ENCODE measurements at regions not wholly inside any gene's neighbourhood (a gene's known extent, or its start where the extent isn't known, plus 50 kb on each side); places are given as distances from the start of the nearest gene placed in this dataset.

- H3K27me3 ChIP-seq (ENCODE audit: insufficient read depth, low read length): no peaks in the 10 kb centered on the region
- no peak overlapping the region for H3K4me2 ChIP-seq (ENCODE audit: insufficient read depth, low read length)
- no peak overlapping the region for H3K27ac ChIP-seq (ENCODE audit: low read depth, low read length)
- H3K79me2 ChIP-seq (ENCODE audit: insufficient read depth, low read length): no peaks in the 10 kb centered on the region
- no peak for TF ChIP-seq CTCF (IDR thresholded peaks at IDR 0.05; ENCODE audit: extremely low read depth, low read depth, low read length)
- no peaks in the 10 kb centered on the region for H3K9me3 ChIP-seq (ENCODE audit: low read depth, low read length)
- DNase-seq (ENCODE audit: insufficient read length, low spot score, missing footprints): no peak
- no peak overlapping the region for H3K4me3 ChIP-seq (ENCODE audit: insufficient read depth, low read length)
- H3K4me1 ChIP-seq (ENCODE audit: insufficient read depth, low read length): peaks cover 25% of the 10 kb centered on the region
- H4K20me1 ChIP-seq (ENCODE audit: insufficient read depth, low read length): no peaks in the 10 kb centered on the region
- H2AFZ ChIP-seq (ENCODE audit: low read length): no peak overlapping the region
- no peaks in the 10 kb centered on the region for H3K36me3 ChIP-seq (ENCODE audit: insufficient read depth, low read length)
Observed at GRCh38 chr2:48207201-48207641, 107.3 kb upstream of the FOXN2 start.

GRCh38 chr2:48207851-48208250 lies 106.6 kb upstream of the FOXN2 start:
- no peaks in the 10 kb centered on the region for H4K20me1 ChIP-seq (ENCODE audit: insufficient read depth, low read length)
- no peaks in the 10 kb centered on the region for H3K36me3 ChIP-seq (ENCODE audit: insufficient read depth, low read length)
- H3K4me2 ChIP-seq (ENCODE audit: insufficient read depth, low read length): no peak overlapping the region
- no peak overlapping the region for H3K27ac ChIP-seq (ENCODE audit: low read depth, low read length)
- no peak overlapping the region for H3K4me3 ChIP-seq (ENCODE audit: insufficient read depth, low read length)
- H3K27me3 ChIP-seq (ENCODE audit: insufficient read depth, low read length): no peaks in the 10 kb centered on the region
- H3K9me3 ChIP-seq (ENCODE audit: low read depth, low read length): no peaks in the 10 kb centered on the region
- H3K79me2 ChIP-seq (ENCODE audit: insufficient read depth, low read length): no peaks in the 10 kb centered on the region
- no peak overlapping the region for H2AFZ ChIP-seq (ENCODE audit: low read length)
- peaks cover 25% of the 10 kb centered on the region for H3K4me1 ChIP-seq (ENCODE audit: insufficient read depth, low read length)
- TF ChIP-seq CTCF (IDR thresholded peaks at IDR 0.05; ENCODE audit: extremely low read depth, low read depth, low read length): no peak
- no peak for DNase-seq (ENCODE audit: insufficient read length, low spot score, missing footprints)

GRCh38 chr2:48209214-48209885 lies 105.1 kb upstream of the FOXN2 start:
- TF ChIP-seq CTCF (IDR thresholded peaks at IDR 0.05; ENCODE audit: extremely low read depth, low read depth, low read length): no peak
- H4K20me1 ChIP-seq (ENCODE audit: insufficient read depth, low read length): no peaks in the 10 kb centered on the region
- peak; percentile 59 for DNase-seq (ENCODE audit: insufficient read length, low spot score, missing footprints)
- peak overlapping the region; percentile 64 for H2AFZ ChIP-seq (ENCODE audit: low read length)
- no peaks in the 10 kb centered on the region for H3K36me3 ChIP-seq (ENCODE audit: insufficient read depth, low read length)
- H3K27me3 ChIP-seq (ENCODE audit: insufficient read depth, low read length): no peaks in the 10 kb centered on the region
- H3K27ac ChIP-seq (ENCODE audit: low read depth, low read length): peak overlapping the region; percentile 80
- H3K4me1 ChIP-seq (ENCODE audit: insufficient read depth, low read length): peaks cover 25% of the 10 kb centered on the region
- H3K79me2 ChIP-seq (ENCODE audit: insufficient read depth, low read length): no peaks in the 10 kb centered on the region
- peak overlapping the region; percentile 49 for H3K4me2 ChIP-seq (ENCODE audit: insufficient read depth, low read length)
- H3K9me3 ChIP-seq (ENCODE audit: low read depth, low read length): no peaks in the 10 kb centered on the region
- no peak overlapping the region for H3K4me3 ChIP-seq (ENCODE audit: insufficient read depth, low read length)

- peak overlapping the region; percentile 11 for H3K4me2 ChIP-seq (ENCODE audit: insufficient read depth, low read length)
- no peak for DNase-seq (ENCODE audit: insufficient read length, low spot score, missing footprints)
Observed at GRCh38 chr2:48210189-48210588, 104.3 kb upstream of the FOXN2 start.

More at GRCh38 chr2:48210189-48210588, 104.3 kb upstream of the FOXN2 start:
- H3K9me3 ChIP-seq (ENCODE audit: low read depth, low read length): no peaks in the 10 kb centered on the region
- no peak overlapping the region for H2AFZ ChIP-seq (ENCODE audit: low read length)
- H3K4me3 ChIP-seq (ENCODE audit: insufficient read depth, low read length): no peak overlapping the region
- no peaks in the 10 kb centered on the region for H3K27me3 ChIP-seq (ENCODE audit: insufficient read depth, low read length)
- H3K27ac ChIP-seq (ENCODE audit: low read depth, low read length): no peak overlapping the region
- no peaks in the 10 kb centered on the region for H3K36me3 ChIP-seq (ENCODE audit: insufficient read depth, low read length)
- H4K20me1 ChIP-seq (ENCODE audit: insufficient read depth, low read length): no peaks in the 10 kb centered on the region
- H3K4me1 ChIP-seq (ENCODE audit: insufficient read depth, low read length): peaks cover 25% of the 10 kb centered on the region
- no peak for TF ChIP-seq CTCF (IDR thresholded peaks at IDR 0.05; ENCODE audit: extremely low read depth, low read depth, low read length)
- H3K79me2 ChIP-seq (ENCODE audit: insufficient read depth, low read length): no peaks in the 10 kb centered on the region

Data from osteoblast (primary cell).